ENCODE measurements at regions not wholly inside any gene's neighbourhood (a gene's known extent, or its start where the extent isn't known, plus 50 kb on each side); places are given as distances from the start of the nearest gene placed in this dataset.

DNA sequence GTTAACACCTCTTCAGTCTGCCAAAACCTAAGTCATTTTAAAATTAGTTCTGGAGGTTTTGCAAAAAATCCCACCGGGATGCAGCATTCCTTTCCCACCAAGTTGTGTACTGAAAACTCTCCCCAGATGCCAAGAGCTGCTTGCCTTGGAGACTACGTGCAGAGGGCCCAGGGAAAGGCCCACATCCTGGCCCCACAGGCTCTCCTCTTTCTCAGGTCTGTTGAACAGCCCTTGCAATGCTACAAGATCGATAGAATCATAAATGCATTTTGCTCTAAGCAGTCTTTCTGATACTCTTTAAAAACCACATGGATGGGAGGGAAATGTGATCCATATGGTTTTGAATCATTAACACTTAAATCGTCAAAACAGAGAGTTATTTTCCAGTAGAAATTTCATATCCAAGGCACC is 126.7 kb upstream of the ZMIZ1 start:
- TF ChIP-seq CTCF (IDR thresholded peaks at IDR 0.05) (no peak), POLR2A (IDR thresholded peaks at IDR 0.05) (no peak)

Measured in thyroid gland (tissue), 4 donors.